ENCODE measurements at regions not wholly inside any gene's neighbourhood (a gene's known extent, or its start where the extent isn't known, plus 50 kb on each side); places are given as distances from the start of the nearest gene placed in this dataset.

DNA sequence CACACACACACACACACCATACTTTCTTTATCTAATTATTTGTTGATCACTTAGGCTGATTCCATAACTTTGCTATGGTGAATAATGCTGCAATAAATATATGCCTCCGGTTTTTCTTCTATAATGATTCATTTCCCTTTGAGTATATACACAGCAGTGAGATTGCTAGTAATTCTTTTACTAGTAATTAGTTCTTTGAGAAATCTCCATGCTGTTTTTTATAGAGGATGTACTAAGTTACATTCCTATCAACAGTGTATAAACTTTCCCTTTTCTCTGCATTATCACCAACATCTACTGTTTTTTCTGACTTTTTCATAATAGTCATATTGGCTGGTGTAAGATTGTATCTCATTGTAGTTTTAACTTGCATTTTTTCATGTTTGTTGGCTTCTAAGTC is 1405.1 kb downstream of the PCDH9 start:
- Mint-ChIP-seq H3K27me3 (ENCODE audit: low read depth) (no peaks in the 10 kb centered on the region), H3K27ac (no peak overlapping the region), H3K4me3 (no peak overlapping the region), H3K9me3 (no peaks in the 10 kb centered on the region), H3K36me3 (no peaks in the 10 kb centered on the region), H3K4me1 (no peaks in the 10 kb centered on the region)
- ATAC-seq (no peak), DNase-seq (ENCODE audit: low spot score) (no peak)
- TF ChIP-seq, protein P1, sequence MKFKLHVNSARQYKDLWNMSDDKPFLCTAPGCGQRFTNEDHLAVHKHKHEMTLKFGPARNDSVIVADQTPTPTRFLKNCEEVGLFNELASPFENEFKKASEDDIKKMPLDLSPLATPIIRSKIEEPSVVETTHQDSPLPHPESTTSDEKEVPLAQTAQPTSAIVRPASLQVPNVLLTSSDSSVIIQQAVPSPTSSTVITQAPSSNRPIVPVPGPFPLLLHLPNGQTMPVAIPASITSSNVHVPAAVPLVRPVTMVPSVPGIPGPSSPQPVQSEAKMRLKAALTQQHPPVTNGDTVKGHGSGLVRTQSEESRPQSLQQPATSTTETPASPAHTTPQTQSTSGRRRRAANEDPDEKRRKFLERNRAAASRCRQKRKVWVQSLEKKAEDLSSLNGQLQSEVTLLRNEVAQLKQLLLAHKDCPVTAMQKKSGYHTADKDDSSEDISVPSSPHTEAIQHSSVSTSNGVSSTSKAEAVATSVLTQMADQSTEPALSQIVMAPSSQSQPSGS (CRISPR knock-in tag; IDR thresholded peaks at IDR 0.05; ENCODE audit: borderline replicate concordance, low read depth): no peak
- TF ChIP-seq, protein P2, sequence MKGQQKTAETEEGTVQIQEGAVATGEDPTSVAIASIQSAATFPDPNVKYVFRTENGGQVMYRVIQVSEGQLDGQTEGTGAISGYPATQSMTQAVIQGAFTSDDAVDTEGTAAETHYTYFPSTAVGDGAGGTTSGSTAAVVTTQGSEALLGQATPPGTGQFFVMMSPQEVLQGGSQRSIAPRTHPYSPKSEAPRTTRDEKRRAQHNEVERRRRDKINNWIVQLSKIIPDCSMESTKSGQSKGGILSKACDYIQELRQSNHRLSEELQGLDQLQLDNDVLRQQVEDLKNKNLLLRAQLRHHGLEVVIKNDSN (CRISPR knock-in tag; IDR thresholded peaks at IDR 0.05): no peak
- no peak for TF ChIP-seq NFE2L1 (CRISPR knock-in tag; IDR thresholded peaks at IDR 0.05)
- TF ChIP-seq, protein P3, sequence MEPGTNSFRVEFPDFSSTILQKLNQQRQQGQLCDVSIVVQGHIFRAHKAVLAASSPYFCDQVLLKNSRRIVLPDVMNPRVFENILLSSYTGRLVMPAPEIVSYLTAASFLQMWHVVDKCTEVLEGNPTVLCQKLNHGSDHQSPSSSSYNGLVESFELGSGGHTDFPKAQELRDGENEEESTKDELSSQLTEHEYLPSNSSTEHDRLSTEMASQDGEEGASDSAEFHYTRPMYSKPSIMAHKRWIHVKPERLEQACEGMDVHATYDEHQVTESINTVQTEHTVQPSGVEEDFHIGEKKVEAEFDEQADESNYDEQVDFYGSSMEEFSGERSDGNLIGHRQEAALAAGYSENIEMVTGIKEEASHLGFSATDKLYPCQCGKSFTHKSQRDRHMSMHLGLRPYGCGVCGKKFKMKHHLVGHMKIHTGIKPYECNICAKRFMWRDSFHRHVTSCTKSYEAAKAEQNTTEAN (CRISPR knock-in tag; IDR thresholded peaks at IDR 0.05): no peak
- POLR2A ChIA-PET: no interaction called here
- CTCF ChIA-PET: no interaction called here

DNA sequence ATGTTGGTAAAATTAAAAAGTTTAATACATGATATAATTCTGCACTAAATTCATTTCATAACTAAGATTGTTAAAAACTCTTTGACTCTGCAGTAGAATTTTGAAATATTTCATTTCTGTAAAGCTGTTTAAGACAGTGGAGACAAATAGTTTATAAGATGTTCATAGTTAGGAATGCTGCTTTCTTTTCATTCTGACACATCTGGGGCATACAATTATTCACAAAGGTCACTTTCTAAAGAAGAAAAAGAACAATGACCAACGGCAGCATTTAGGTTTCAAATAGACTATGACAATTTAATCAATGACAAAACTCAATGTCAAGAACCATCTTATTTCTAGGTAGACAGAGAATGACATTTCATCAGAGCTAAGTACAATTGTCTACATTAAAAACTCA is 1422.1 kb downstream of the PCDH9 start:
- ATAC-seq (no peak), DNase-seq (ENCODE audit: low spot score) (no peak)
- Mint-ChIP-seq H3K27me3 (ENCODE audit: low read depth) (no peaks in the 10 kb centered on the region), H3K4me3 (no peak overlapping the region), H3K4me1 (peaks cover 5% of the 10 kb centered on the region; the same call in 1 of the 2 replicates), H3K9me3 (peaks cover 14% of the 10 kb centered on the region), H3K36me3 (no peaks in the 10 kb centered on the region), H3K27ac (no peak overlapping the region)
- CTCF ChIA-PET: no interaction called here
- no peak for TF ChIP-seq JUN (CRISPR knock-in tag; IDR thresholded peaks at IDR 0.05)
- TF ChIP-seq MXD4 (CRISPR knock-in tag; IDR thresholded peaks at IDR 0.05; ENCODE audit: borderline replicate concordance): no peak
- TF ChIP-seq, protein P4, sequence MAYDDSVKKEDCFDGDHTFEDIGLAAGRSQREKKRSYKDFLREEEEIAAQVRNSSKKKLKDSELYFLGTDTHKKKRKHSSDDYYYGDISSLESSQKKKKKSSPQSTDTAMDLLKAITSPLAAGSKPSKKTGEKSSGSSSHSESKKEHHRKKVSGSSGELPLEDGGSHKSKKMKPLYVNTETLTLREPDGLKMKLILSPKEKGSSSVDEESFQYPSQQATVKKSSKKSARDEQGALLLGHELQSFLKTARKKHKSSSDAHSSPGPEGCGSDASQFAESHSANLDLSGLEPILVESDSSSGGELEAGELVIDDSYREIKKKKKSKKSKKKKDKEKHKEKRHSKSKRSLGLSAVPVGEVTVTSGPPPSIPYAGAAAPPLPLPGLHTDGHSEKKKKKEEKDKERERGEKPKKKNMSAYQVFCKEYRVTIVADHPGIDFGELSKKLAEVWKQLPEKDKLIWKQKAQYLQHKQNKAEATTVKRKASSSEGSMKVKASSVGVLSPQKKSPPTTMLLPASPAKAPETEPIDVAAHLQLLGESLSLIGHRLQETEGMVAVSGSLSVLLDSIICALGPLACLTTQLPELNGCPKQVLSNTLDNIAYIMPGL (CRISPR knock-in tag; IDR thresholded peaks at IDR 0.05): no peak
- TF ChIP-seq, protein P5, sequence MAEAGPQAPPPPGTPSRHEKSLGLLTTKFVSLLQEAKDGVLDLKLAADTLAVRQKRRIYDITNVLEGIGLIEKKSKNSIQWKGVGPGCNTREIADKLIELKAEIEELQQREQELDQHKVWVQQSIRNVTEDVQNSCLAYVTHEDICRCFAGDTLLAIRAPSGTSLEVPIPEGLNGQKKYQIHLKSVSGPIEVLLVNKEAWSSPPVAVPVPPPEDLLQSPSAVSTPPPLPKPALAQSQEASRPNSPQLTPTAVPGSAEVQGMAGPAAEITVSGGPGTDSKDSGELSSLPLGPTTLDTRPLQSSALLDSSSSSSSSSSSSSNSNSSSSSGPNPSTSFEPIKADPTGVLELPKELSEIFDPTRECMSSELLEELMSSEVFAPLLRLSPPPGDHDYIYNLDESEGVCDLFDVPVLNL (CRISPR knock-in tag; IDR thresholded peaks at IDR 0.05; ENCODE audit: borderline replicate concordance, low read depth): no peak
- TF ChIP-seq ZBTB21 (CRISPR knock-in tag; IDR thresholded peaks at IDR 0.05; ENCODE audit: borderline replicate concordance): no peak
- TF ChIP-seq, protein P6, sequence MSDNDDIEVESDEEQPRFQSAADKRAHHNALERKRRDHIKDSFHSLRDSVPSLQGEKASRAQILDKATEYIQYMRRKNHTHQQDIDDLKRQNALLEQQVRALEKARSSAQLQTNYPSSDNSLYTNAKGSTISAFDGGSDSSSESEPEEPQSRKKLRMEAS (CRISPR knock-in tag; IDR thresholded peaks at IDR 0.05): no peak
- no peak for TF ChIP-seq NR1H2 (CRISPR knock-in tag; IDR thresholded peaks at IDR 0.05)
- no peak for TF ChIP-seq TEAD1 (CRISPR knock-in tag; IDR thresholded peaks at IDR 0.05)
- TF ChIP-seq ZNF232 (CRISPR knock-in tag; IDR thresholded peaks at IDR 0.05): no peak
- TF ChIP-seq, protein P2 (CRISPR knock-in tag; IDR thresholded peaks at IDR 0.05): no peak
- POLR2A ChIA-PET: no interaction called here

DNA sequence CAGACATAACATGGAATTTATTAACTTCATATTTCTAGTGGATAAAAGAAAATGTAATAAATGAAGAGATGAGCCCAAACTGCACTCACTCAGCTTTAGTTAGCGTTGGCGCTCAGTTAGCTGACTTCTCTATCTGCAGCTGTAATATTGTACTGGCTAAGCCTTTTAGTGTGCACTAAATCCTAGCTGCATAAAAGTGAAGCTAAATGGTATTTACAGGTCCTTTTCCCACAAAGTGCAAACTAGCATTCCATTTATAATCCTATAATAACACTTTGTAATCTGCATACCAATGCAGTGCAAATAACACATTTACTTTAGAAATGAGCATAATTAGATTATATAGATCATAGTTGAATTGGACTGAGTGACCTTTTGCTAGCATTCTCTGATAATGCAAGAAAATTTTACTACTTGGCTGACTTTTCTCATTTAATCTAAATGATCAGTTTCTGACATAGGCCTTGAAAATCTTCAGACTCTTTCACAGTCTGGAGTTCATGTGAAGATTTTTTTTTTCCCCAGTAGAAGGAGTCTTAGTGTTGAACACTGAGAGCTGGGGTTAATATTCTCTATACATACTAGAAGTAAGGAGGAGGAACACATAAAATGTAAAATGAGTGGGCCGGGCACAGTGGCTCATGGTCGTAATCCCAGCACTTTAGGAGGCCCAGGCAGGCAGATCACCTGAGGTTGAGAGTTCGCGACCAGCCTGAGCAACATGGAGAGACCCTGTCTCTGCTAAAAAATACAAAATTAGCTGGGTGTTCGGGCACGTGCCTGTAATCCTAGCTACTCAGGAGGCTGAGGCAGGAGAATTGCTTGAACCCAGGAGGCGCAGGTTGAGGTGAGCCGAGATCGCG is 1426.4 kb downstream of the PCDH9 start:
- Mint-ChIP-seq H3K9me3 (no peaks in the 10 kb centered on the region), H3K27me3 (ENCODE audit: low read depth) (no peaks in the 10 kb centered on the region), H3K4me3 (no peak overlapping the region), H3K4me1 (no peaks in the 10 kb centered on the region), H3K27ac (no peak overlapping the region), H3K36me3 (no peaks in the 10 kb centered on the region)
- ATAC-seq (no peak), DNase-seq (ENCODE audit: low spot score) (no peak)
- ChIA-PET CTCF (no interaction called here), POLR2A (no interaction called here)
- no peak for TF ChIP-seq ZNF396 (CRISPR knock-in tag; IDR thresholded peaks at IDR 0.05; ENCODE audit: borderline replicate concordance)
- TF ChIP-seq, protein P7, sequence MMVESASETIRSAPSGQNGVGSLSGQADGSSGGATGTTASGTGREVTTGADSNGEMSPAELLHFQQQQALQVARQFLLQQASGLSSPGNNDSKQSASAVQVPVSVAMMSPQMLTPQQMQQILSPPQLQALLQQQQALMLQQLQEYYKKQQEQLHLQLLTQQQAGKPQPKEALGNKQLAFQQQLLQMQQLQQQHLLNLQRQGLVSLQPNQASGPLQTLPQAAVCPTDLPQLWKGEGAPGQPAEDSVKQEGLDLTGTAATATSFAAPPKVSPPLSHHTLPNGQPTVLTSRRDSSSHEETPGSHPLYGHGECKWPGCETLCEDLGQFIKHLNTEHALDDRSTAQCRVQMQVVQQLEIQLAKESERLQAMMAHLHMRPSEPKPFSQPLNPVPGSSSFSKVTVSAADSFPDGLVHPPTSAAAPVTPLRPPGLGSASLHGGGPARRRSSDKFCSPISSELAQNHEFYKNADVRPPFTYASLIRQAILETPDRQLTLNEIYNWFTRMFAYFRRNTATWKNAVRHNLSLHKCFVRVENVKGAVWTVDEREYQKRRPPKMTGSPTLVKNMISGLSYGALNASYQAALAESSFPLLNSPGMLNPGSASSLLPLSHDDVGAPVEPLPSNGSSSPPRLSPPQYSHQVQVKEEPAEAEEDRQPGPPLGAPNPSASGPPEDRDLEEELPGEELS (CRISPR knock-in tag; IDR thresholded peaks at IDR 0.05): no peak
- no peak for TF ChIP-seq SMAD4 (CRISPR knock-in tag; IDR thresholded peaks at IDR 0.05)
- TF ChIP-seq CBFB (CRISPR knock-in tag; IDR thresholded peaks at IDR 0.05; ENCODE audit: low read depth): no peak
